T-helper 2 cell treated with Interferon-gamma antibody and Interleukin-4, amounts not matched to agents 100 ng/mL and 5 ng/mL, for 36 hours (primary cell): ENCODE measurements at regions not wholly inside any gene's neighbourhood (a gene's known extent, or its start where the extent isn't known, plus 50 kb on each side); places are given as distances from the start of the nearest gene placed in this dataset.
"Not testable (repeated sequence)": the region's sequence is repeated elsewhere in the genome, so short reads cannot be mapped to it uniquely, and the experiment has no call there.

Experiments
- intact Hi-C: fragments of 100-400 bp; cut with micrococcal nuclease; formaldehyde crosslinking; loops from one replicate; pipeline ENCODE4 v1.15.1; 2023

GRCh38 chr13:87186647-87187046 is 484.5 kb upstream of the SLITRK5 start:
- intact Hi-C loops = not testable (repeated sequence)

DNA sequence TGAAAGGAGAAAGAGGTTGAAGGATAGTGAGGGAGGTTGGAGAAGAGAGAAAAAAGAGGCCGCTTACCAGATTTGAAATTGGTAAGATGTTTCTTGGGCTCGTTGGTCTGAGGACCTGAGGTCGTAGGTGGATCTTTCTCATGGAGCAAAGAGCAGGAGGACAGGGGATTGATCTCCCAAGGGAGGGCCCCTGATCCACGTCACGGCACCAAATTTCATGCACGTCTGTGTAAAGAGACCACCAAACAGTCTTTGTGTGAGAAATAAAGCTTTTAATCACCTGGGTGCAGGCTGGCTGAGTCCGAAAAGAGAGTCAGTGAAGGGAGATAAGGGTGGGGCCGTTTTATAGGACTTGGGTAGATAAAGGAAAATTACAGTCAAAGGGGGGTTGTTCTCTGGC is 479.7 kb upstream of the SLITRK5 start:
- intact Hi-C loops = not testable (repeated sequence)

- intact Hi-C loops = no loop called here
These were observed 472.8 kb upstream of the SLITRK5 start for GRCh38 chr13:87198371-87198770.

- intact Hi-C loops = no loop called here
These were observed 464.5 kb upstream of the SLITRK5 start for GRCh38 chr13:87206708-87207107.

DNA sequence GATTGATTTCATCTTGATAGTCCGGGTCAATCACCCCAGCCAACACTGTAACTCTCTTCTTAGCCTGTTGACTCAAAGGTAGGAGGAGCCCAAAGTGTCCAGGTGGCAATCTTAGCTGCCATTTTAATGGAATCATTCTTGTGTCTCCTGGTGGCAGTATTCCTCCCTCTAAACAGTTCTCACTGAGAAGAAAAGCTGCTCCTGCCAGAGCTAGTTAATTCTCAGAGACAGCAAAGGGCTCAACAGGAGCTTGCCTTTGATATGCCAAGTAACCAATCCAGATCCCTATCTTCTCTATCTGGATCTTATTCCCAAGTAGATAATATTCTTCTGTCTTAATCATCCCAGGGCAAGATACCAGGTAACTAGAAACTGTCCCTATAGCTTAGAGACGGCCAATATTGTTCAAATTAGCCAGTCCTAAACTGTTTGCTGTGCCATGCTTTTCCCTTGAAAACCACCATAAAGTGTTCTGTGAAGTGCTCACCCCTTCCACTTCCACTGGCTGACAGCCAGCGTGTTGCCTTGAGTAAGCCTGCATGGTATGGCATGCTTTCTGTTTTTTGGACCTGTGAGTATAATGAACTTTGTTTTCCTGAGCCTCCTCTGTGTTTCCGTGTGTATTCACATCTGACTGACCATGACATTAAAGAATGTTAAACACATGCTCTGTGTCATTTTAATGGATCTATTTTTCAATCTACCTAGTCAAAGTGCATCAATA is 463.7 kb upstream of the SLITRK5 start:
- intact Hi-C loops = no loop called here

DNA sequence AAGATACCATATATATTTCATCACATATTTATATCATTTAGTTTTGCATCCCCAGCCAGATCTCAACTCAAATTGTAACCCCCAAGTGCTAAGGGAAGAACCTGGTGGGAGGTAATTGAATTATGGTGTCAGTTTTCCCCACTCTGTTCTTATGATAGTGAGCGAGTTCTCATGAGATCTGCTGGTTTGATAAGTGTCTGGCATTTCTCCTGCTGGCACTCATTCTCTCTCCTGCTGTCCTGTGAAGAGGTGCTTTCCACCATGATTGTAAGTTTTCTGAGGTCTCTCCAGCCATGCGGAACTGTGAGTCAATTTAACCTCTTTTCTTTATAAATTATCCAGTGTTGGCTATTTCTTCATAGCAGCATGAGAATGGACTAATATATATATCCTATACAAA is 462.5 kb upstream of the SLITRK5 start:
- intact Hi-C loops = no loop called here

DNA sequence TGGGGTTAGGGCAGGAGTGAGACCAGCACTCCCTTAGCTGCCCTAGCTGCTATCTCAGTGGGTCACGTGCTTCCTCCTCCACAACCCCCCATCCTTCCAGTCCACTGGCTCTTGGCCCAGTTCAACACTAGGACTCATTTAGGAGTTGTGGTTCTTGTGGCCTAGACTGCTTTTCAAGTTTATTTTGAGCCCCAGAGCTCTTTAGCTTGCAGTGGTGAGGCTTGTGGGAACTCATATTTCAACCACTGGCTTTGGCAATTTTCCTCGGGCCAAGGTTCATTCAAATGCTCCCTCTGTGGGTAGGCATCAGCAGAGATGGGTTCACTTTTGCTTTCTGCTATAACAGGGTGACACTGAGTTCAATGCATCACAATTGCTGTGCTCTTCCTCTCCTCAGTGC is 436.2 kb upstream of the SLITRK5 start:
- intact Hi-C loops = no loop called here

GRCh38 chr13:87235621-87236020 is 435.6 kb upstream of the SLITRK5 start:
- intact Hi-C loops = no loop called here

DNA sequence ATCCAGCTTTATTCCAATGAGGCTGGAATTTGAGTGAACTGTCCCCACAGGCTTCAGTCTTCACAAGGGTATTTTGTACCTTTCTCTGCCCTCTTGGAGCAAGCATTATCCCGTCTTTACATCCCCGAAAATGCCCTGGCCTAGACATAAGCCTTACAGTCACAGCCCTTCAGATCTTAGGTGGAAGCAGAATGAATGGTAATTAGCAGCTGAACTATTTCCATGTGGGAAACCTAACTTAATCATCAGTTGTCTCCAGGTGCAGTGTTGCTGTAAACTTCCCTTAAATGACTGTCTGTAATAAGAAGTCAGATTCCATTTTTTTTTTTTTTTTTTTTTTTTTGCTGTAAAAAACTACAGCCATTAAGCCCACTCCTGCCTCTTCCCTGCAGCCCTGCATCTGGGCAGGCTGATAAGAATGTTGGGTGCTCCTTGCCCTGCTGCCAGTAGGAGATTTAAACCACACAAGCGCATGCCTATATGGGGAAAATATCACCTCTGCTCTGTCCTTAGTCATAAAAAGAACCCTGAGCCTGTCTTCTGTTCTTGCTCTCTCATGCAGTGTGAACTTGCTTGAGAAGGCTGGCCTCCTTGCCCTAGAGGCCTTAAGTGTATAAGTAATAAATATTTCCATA is 426.8 kb upstream of the SLITRK5 start:
- intact Hi-C loops = no loop called here

GRCh38 chr13:87249847-87250246 is 421.3 kb upstream of the SLITRK5 start:
- intact Hi-C loops = not testable (repeated sequence)

GRCh38 chr13:87255394-87255793 is 415.8 kb upstream of the SLITRK5 start:
- intact Hi-C loops = no loop called here

GRCh38 chr13:87259479-87260083 is 411.6 kb upstream of the SLITRK5 start:
- intact Hi-C loops = no loop called here

DNA sequence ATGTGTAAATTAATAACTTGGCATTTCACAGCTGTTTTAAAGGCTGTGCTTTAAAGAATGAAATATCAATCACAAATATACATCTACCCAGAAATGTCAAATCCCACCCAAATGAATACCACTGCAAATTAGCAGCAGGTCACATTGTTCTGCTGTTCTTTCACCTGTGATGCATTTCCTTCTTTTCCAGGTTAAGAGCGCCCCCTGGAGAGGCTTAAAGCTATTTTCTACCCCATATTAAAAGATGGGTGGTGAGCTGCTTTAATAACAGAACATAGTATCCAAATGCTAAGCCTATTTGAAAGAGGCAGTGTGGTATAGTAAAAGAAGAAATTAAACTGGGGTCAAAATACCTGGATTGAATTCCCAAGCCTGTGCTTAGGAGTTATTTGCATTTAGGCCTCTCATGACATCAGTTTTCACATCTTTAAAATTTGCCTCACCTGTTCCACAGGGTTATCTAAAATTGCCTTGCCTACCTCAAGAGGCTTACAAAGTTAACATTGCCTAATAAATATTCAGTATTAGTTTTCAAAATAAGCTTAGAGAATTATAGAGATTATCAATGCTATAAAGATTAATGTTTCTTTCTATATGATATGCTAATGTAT is 396.9 kb upstream of the SLITRK5 start:
- intact Hi-C loops = loop anchor here (5.0 kb wide), 1 partner anchor 402 kb away; no protein-coding TSS in a partner anchor

DNA sequence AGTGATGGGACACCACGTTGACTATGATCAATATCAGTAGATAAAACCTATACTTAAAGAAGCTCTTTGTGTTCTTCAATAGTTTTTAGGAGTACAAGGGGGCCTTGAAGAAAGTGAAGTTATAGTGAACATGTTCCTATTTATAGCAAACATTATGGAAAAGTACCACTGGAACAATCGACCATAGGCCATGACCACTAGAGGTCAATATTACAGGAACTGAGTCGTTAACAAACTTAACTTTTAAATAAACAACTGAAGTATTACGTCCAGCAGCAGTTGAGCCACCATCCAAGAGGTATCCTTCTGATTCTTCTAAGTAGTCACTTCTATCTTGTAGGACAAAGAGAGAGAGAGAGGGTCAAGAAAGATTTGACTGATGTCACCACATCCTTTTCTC is 391.0 kb upstream of the SLITRK5 start:
- intact Hi-C loops = no loop called here

DNA sequence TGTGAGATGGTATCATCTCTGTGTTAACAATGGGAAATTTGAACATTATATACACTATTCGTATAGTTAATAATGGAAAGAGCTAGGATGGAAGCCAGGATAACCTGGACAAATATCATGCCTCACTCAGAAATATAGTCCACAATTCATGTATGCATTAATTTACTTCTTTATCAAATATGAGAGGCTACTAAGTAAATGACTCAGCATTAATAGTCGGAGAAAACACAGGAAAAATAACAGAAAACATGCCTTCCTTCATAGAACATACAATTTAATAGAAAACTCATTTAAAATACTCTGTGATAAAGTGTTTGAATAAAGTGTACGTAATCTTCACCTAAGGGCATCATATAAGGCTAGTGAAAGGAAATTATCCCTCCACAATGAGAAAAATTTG is 383.4 kb upstream of the SLITRK5 start:
- intact Hi-C loops = no loop called here

GRCh38 chr13:87295636-87296035 is 375.5 kb upstream of the SLITRK5 start:
- intact Hi-C loops = no loop called here

- intact Hi-C loops = no loop called here
These were observed 369.1 kb upstream of the SLITRK5 start for GRCh38 chr13:87302034-87302433.

- intact Hi-C loops = no loop called here
These were observed 368.2 kb upstream of the SLITRK5 start for GRCh38 chr13:87302931-87303330.

DNA sequence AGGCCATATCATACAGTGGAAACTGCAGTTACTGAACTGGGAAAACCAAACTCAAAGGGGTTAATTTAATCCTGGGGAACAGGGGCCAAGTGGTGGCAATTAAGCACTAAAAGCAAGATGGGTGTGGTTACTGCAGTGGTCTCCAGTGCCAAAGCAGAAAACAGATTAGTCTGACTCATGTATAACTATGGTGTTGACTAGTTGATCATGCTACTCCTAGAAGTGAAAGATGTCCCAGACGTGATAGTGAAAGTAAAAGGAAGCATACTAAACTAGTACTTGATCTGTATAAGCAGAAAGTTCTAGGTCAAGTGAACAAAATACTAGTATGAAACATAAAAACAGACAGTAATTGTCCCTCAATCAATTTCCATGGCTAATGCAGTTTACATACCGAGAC is 360.0 kb upstream of the SLITRK5 start:
- intact Hi-C loops = loop anchor here (10.0 kb wide), 1 partner anchor 64 kb away; no protein-coding TSS in a partner anchor

GRCh38 chr13:87314822-87315221 is 356.3 kb upstream of the SLITRK5 start:
- intact Hi-C loops = loop anchor here (10.0 kb wide), 1 partner anchor 60 kb away; no protein-coding TSS in a partner anchor

GRCh38 chr13:87322386-87322785 is 348.8 kb upstream of the SLITRK5 start:
- intact Hi-C loops = no loop called here

- intact Hi-C loops = no loop called here
These were observed 346.6 kb upstream of the SLITRK5 start for GRCh38 chr13:87324558-87324957.
